ENCODE measurements at regions not wholly inside any gene's neighbourhood (a gene's known extent, or its start where the extent isn't known, plus 50 kb on each side); places are given as distances from the start of the nearest gene placed in this dataset.

- peaks cover 4% of the 10 kb centered on the region for H3K27me3 Mint-ChIP-seq (ENCODE audit: insufficient read depth, low read depth)
- H3K27me3 ChIP-seq = no peaks in the 10 kb centered on the region
- H2AFZ ChIP-seq (replicated peaks) = peak overlapping the region; percentile 19
- peaks cover 58% of the 10 kb centered on the region for H3K4me1 Mint-ChIP-seq
- no peak for DNase-seq (ENCODE audit: low spot score)
- no peaks in the 10 kb centered on the region for H3K79me2 ChIP-seq (ENCODE audit: low read depth)
- no peaks in the 10 kb centered on the region for H3K36me3 ChIP-seq
- no peak overlapping the region for H3K27ac Mint-ChIP-seq
- no peak overlapping the region for H3K27ac ChIP-seq
- no peak overlapping the region for H3K9ac ChIP-seq
- TF ChIP-seq CTCF (IDR thresholded peaks at IDR 0.05) (no peak), EZH2phosphoT487 (IDR thresholded peaks at IDR 0.05) (no peak), EZH2 (IDR thresholded peaks at IDR 0.05) (no peak)
- peaks cover 6% of the 10 kb centered on the region for H3F3A ChIP-seq (ENCODE audit: low read depth)
- peaks cover 12% of the 10 kb centered on the region for H3K4me1 ChIP-seq
- no peak overlapping the region for H3K4me3 Mint-ChIP-seq
- H3K36me3 Mint-ChIP-seq = no peaks in the 10 kb centered on the region
- no peak overlapping the region for H3K4me2 ChIP-seq
- H3K9me3 Mint-ChIP-seq = no peaks in the 10 kb centered on the region
- no peaks in the 10 kb centered on the region for H4K20me1 ChIP-seq (ENCODE audit: low read depth)
- no peaks in the 10 kb centered on the region for H3K9me3 ChIP-seq (ENCODE audit: low read depth)
- no peak overlapping the region for H3K4me3 ChIP-seq
Measured at GRCh38 chr2:172252154-172252553, 149.5 kb upstream of the DLX2 start.

DNA sequence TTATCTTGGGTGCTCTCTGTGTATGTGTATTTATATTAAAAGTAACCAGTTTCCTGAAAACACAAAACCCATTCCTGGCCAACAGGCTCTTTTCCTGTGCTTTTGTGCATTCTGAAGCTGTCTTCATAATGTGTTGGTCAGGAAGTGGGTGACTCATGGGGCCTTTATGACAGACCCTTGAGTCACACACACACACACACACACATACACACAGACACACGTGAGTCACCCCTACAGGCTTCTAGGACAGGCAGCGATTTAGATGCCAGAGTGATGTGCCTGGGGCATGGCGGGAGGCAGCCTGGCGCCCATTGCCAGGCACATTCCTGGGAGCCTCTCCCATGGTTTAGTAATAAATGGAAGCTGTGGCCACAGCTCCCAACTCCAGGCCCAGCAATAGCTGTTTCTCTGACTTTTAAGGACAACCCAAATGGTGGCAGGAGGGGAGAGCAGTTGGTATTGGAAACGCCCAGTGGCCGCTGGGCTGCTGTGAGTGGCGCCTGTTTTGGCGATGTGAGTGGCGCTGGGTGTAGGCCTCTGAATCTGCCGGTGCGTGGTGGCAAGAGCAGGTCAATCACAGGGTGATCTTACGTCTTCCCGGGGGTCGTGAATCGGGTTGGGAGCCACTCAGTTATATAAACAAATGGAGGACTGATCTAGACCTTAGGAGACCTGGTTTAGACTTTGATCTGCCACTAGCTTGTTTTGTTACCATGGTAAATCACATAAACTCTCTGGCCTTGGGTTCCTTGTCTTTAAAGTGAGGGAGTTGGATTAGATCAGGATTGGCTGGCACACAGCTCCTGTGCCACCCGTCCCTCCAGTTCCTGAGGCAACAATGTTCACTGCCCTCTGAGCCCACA, 150.7 kb upstream of the DLX2 start:
- no peaks in the 10 kb centered on the region for H4K20me1 ChIP-seq (ENCODE audit: low read depth)
- no peaks in the 10 kb centered on the region for H3K9me3 ChIP-seq (ENCODE audit: low read depth)
- H3K79me2 ChIP-seq (ENCODE audit: low read depth) = no peaks in the 10 kb centered on the region
- no peaks in the 10 kb centered on the region for H3K36me3 Mint-ChIP-seq
- H3K27ac Mint-ChIP-seq = peak overlapping the region; percentile 50
- DNase-seq (ENCODE audit: low spot score) = no peak
- no peaks in the 10 kb centered on the region for H3K27me3 ChIP-seq
- H3K9me3 Mint-ChIP-seq = no peaks in the 10 kb centered on the region
- no peak overlapping the region for H3K4me3 ChIP-seq
- H3K27me3 Mint-ChIP-seq (ENCODE audit: insufficient read depth, low read depth) = peaks cover 3% of the 10 kb centered on the region
- H3K9ac ChIP-seq = no peak overlapping the region
- no peak overlapping the region for H3K27ac ChIP-seq
- H3K36me3 ChIP-seq = no peaks in the 10 kb centered on the region
- H2AFZ ChIP-seq (replicated peaks) = no peak overlapping the region
- peaks cover 3% of the 10 kb centered on the region for H3F3A ChIP-seq (ENCODE audit: low read depth)
- H3K4me2 ChIP-seq = no peak overlapping the region
- H3K4me1 ChIP-seq = peaks cover 10% of the 10 kb centered on the region
- TF ChIP-seq EZH2 (IDR thresholded peaks at IDR 0.05) = no peak
- TF ChIP-seq EZH2phosphoT487 (IDR thresholded peaks at IDR 0.05) = no peak
- no peak for TF ChIP-seq CTCF (IDR thresholded peaks at IDR 0.05)
- H3K4me1 Mint-ChIP-seq = peaks cover 49% of the 10 kb centered on the region
- H3K4me3 Mint-ChIP-seq = no peak overlapping the region

DNA sequence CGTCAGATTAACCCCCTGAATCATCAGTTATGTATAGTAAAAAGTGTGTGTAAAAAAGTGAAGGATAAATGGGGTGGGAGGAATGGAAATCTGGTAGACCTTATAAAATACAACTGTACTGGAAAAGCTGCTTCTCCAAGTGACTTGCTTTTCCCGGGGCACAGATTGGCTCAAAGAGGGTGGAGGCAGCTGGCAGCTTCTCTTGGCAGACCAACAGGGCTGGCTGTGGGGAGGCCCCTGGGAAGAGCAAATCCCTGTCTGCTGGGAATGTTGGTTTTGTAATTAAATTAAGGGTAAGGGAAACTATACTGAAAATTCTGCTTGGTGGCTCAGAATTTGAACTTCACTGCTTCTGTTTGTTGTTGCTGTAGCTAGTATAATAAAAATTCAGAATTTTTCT, 154.2 kb upstream of the DLX2 start:
- Histone ChIP-seq H3K4me3 (no peak overlapping the region), H3K79me2 (ENCODE audit: low read depth) (no peaks in the 10 kb centered on the region), H3K27me3 (no peaks in the 10 kb centered on the region), H3K9me3 (ENCODE audit: low read depth) (no peaks in the 10 kb centered on the region), H3K4me2 (no peak overlapping the region), H2AFZ (replicated peaks) (no peak overlapping the region), H3K27ac (no peak overlapping the region), H3K9ac (no peak overlapping the region), H3F3A (ENCODE audit: low read depth) (no peaks in the 10 kb centered on the region), H4K20me1 (ENCODE audit: low read depth) (no peaks in the 10 kb centered on the region), H3K4me1 (peaks cover 24% of the 10 kb centered on the region), H3K36me3 (no peaks in the 10 kb centered on the region)
- Mint-ChIP-seq H3K36me3 (no peaks in the 10 kb centered on the region), H3K27ac (peak overlapping the region; percentile 30), H3K4me1 (peaks cover 65% of the 10 kb centered on the region), H3K27me3 (ENCODE audit: insufficient read depth, low read depth) (peaks cover 3% of the 10 kb centered on the region), H3K4me3 (no peak overlapping the region), H3K9me3 (no peaks in the 10 kb centered on the region)
- DNase-seq (ENCODE audit: low spot score) = no peak
- TF ChIP-seq CTCF (IDR thresholded peaks at IDR 0.05) (no peak), EZH2phosphoT487 (IDR thresholded peaks at IDR 0.05) (no peak), EZH2 (IDR thresholded peaks at IDR 0.05) (no peak)

Data from neural progenitor cell (in vitro differentiated cells).